ENCODE measurements at regions not wholly inside any gene's neighbourhood (a gene's known extent, or its start where the extent isn't known, plus 50 kb on each side); places are given as distances from the start of the nearest gene placed in this dataset.

- no peak overlapping the region for H3K27ac ChIP-seq
- peaks cover 0 to 67% (median 32%) of the 10 kb centered on the region in 8 donors for H3K9me3 ChIP-seq
- H3K4me1 ChIP-seq, result no peaks in the 10 kb centered on the region
- no peak overlapping the region for H3K4me3 ChIP-seq
- DNase-seq, result no peak
- TF ChIP-seq CTCF (IDR thresholded peaks at IDR 0.05 in 8 of 11, conservative IDR thresholded peaks at IDR 0.05 in 3 of 11), result no peak
- no peak for TF ChIP-seq POLR2AphosphoS5 (IDR thresholded peaks at IDR 0.05)
- no peak for TF ChIP-seq POLR2A (IDR thresholded peaks at IDR 0.05)
- intact Hi-C loops (cut with DNase I; ENCODE audit: low total_unique reads), result no loop called here
- H3K27me3 ChIP-seq (replicated peaks in 1 of 7), result no peaks in the 10 kb centered on the region
- H3K36me3 ChIP-seq, result no peaks in the 10 kb centered on the region
Observed at GRCh38 chr5:8814105-8814504, 731.8 kb downstream of the SEMA5A start.

DNA sequence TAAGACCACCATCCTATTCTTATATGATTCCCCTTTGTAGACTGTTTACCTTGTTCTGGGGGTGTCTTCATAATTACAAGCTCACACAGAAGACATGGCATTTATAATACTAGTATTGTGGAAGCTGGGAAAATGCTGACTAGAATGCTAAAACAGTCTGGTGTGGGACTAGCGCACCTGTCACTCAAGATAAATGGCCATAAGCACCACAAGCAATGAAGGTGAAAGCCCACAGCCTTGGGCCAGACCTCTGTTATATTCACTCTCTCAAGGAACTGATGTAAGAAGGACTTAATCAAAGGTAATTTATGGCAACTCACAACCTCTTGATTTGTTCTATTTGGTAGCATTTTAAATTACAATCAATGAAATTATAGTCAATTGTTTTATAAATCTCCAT is 721.5 kb downstream of the SEMA5A start:
- H3K4me3 ChIP-seq, result no peak overlapping the region
- TF ChIP-seq CTCF (IDR thresholded peaks at IDR 0.05 in 8 of 11, conservative IDR thresholded peaks at IDR 0.05 in 3 of 11), result no peak
- TF ChIP-seq POLR2AphosphoS5 (IDR thresholded peaks at IDR 0.05), result no peak
- TF ChIP-seq POLR2A (IDR thresholded peaks at IDR 0.05), result no peak
- no peaks in the 10 kb centered on the region for H3K4me1 ChIP-seq
- no peak for DNase-seq
- no peaks in the 10 kb centered on the region for H3K36me3 ChIP-seq
- H3K27ac ChIP-seq, result no peak overlapping the region
- WGBS, 5 donors, result 82 to 89% (median 84%) methylated on average over 1 of the region's 1 CpG
- intact Hi-C loops (cut with DNase I; ENCODE audit: low total_unique reads), result no loop called here
- no peaks in the 10 kb centered on the region for H3K27me3 ChIP-seq (replicated peaks in 1 of 7)
- H3K9me3 ChIP-seq, result peaks cover 0 to 22% (median 4%) of the 10 kb centered on the region in 8 donors

DNA sequence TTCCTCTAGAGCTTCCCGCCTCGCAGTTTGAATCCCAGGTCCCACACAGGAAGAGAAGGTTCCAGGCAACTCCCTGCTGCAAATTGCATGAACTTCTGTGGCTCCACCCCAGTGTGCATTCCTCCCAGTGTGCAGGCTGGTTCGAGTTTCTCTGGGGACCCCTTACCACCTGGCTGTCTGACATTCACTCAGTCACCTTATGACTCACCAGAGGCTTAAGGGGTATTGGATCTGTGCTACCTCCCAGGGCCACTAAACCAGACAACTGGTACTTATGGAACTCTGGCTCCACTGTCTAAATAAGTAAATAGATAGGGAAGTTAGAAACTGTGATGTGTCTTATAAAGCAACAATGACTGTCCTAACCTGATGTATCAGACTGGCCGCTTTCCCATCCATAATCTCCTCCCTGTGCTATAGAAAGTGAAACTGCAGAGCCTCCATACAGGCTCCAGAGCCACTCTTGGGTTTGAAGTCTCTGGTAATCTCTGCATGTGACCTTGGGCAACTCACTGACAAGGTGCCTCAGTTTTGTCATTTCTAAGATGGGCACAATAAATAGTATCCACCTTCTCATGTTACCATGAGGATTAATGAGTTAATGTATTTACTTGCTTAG is 720.6 kb downstream of the SEMA5A start:
- Histone ChIP-seq H3K36me3 (no peaks in the 10 kb centered on the region), H3K4me3 (no peak overlapping the region), H3K4me1 (no peaks in the 10 kb centered on the region), H3K9me3 (peaks cover 0 to 13% (median 0%) of the 10 kb centered on the region in 8 donors), H3K27ac (no peak overlapping the region), H3K27me3 (replicated peaks in 1 of 7) (no peaks in the 10 kb centered on the region)
- intact Hi-C loops (cut with DNase I; ENCODE audit: low total_unique reads), result no loop called here
- TF ChIP-seq POLR2AphosphoS5 (IDR thresholded peaks at IDR 0.05), result no peak
- TF ChIP-seq CTCF (IDR thresholded peaks at IDR 0.05 in 8 of 11, conservative IDR thresholded peaks at IDR 0.05 in 3 of 11), result no peak
- TF ChIP-seq POLR2A (IDR thresholded peaks at IDR 0.05), result no peak
- DNase-seq, result no peak
- 62 to 81% (median 76%) methylated on average over 4 of the region's 4 CpGs for WGBS, 5 donors

DNA sequence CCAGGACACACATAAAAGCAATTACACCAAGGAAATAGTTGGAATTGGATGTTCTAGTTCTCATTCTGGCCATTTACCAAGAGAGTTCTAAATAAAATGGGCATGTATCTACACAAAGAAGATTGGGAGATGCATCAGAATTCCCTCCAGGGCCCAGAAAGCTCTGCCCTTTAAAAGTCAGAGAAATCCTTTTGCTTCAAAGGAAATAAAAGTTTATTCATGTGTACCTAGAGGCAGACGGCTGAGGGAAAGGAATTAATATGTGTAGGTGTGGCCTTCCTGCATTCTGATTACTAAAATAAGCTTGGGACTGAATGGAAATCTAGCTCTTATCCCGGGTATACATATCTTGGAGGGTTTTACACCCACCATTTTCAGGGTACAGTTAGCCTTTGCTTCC is 719.4 kb downstream of the SEMA5A start:
- Histone ChIP-seq H3K27me3 (replicated peaks in 1 of 7) (no peaks in the 10 kb centered on the region), H3K27ac (no peak overlapping the region), H3K4me3 (no peak overlapping the region), H3K36me3 (no peaks in the 10 kb centered on the region), H3K9me3 (peaks cover 0 to 8% (median 0%) of the 10 kb centered on the region in 8 donors), H3K4me1 (no peaks in the 10 kb centered on the region)
- DNase-seq, result no peak
- TF ChIP-seq POLR2A (IDR thresholded peaks at IDR 0.05) (no peak), CTCF (IDR thresholded peaks at IDR 0.05 in 8 of 11, conservative IDR thresholded peaks at IDR 0.05 in 3 of 11) (no peak), POLR2AphosphoS5 (IDR thresholded peaks at IDR 0.05) (no peak)
- intact Hi-C loops (cut with DNase I; ENCODE audit: low total_unique reads), result no loop called here
- WGBS, 5 donors, result 44 to 71% (median 58%) methylated on average over 2 of the region's 2 CpGs
